ENCODE measurements at regions not wholly inside any gene's neighbourhood (a gene's known extent, or its start where the extent isn't known, plus 50 kb on each side); places are given as distances from the start of the nearest gene placed in this dataset.

DNA sequence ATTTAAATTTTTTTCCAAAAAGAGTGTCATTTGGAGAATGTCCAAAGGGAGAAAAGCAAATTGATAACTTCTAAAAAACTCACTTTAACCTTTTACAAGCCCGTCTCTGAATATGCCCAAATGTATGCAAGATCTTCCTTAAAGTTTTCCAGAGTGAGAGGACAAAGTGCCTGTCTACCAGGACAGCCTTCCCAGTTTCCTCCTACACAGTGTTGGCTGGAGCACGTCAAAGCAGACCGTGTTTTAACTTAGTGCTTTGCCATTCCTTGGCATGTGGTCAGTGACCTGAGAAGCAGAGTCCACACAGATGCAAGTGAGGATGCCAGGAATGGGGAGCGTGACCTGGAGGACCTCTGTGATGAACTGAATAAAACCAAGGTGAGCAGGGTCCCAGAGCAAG lies 245.7 kb downstream of the FAM43A start:
- Histone ChIP-seq H3K36me3 (ENCODE audit: low read depth) (no peaks in the 10 kb centered on the region), H3K4me1 (replicated peaks; ENCODE audit: insufficient read depth) (peaks cover 42% of the 10 kb centered on the region), H3K9me3 (ENCODE audit: insufficient read depth, low read depth) (peaks cover 7% of the 10 kb centered on the region; the same call in 1 of the 2 replicates), H3K27ac (0 out of 2 replicates have a peak overlapping the region, but pooled peaks have one; percentile 20), H2AFZ (no peak overlapping the region), H3K4me3 (no peak overlapping the region), H3K79me2 (ENCODE audit: low read depth) (no peaks in the 10 kb centered on the region), H3K27me3 (ENCODE audit: insufficient read depth, low read depth) (no peaks in the 10 kb centered on the region), H4K20me1 (ENCODE audit: insufficient read depth) (no peaks in the 10 kb centered on the region), H3F3A (ENCODE audit: insufficient read depth, low read depth) (peaks cover 18% of the 10 kb centered on the region), H3K9me2 (ENCODE audit: insufficient read depth) (0 out of 2 replicates have a peak, but pooled peaks cover 3% of the 10 kb centered on the region), H3K4me2 (no peak overlapping the region)
- CTCF ChIA-PET: interaction anchor here (0.8 kb wide), 1 partner anchor 248 kb away, joined by 4 read pairs; no protein-coding TSS in a partner anchor
- intact Hi-C loops (cut with micrococcal nuclease; ENCODE audit: unreplicated experiment): loop anchor here (2.0 to 10.0 kb wide), 2 partner anchors 61 to 173 kb away; no protein-coding TSS in a partner anchor
- DNase-seq: no peak
- TF ChIP-seq, protein P1, sequence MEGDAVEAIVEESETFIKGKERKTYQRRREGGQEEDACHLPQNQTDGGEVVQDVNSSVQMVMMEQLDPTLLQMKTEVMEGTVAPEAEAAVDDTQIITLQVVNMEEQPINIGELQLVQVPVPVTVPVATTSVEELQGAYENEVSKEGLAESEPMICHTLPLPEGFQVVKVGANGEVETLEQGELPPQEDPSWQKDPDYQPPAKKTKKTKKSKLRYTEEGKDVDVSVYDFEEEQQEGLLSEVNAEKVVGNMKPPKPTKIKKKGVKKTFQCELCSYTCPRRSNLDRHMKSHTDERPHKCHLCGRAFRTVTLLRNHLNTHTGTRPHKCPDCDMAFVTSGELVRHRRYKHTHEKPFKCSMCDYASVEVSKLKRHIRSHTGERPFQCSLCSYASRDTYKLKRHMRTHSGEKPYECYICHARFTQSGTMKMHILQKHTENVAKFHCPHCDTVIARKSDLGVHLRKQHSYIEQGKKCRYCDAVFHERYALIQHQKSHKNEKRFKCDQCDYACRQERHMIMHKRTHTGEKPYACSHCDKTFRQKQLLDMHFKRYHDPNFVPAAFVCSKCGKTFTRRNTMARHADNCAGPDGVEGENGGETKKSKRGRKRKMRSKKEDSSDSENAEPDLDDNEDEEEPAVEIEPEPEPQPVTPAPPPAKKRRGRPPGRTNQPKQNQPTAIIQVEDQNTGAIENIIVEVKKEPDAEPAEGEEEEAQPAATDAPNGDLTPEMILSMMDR (conservative IDR thresholded peaks at IDR 0.05): no peak
- TF ChIP-seq EZH2 (IDR thresholded peaks at IDR 0.05; ENCODE audit: low read depth): no peak
- POLR2A ChIA-PET (ENCODE audit: unreplicated experiment): interaction anchor here (0.6 kb wide), 1 partner anchor 241 kb away, joined by 5 read pairs; no protein-coding TSS in a partner anchor
- BruUV-seq (replicated peaks): no TSS peak

- no peak overlapping the region for H3K4me2 ChIP-seq
- H4K20me1 ChIP-seq (ENCODE audit: insufficient read depth): no peaks in the 10 kb centered on the region
- no peaks in the 10 kb centered on the region for H3K27me3 ChIP-seq (ENCODE audit: insufficient read depth, low read depth)
- H2AFZ ChIP-seq: no peak overlapping the region
- BruUV-seq (replicated peaks): no TSS peak
- H3K4me3 ChIP-seq: no peak overlapping the region
- no peaks in the 10 kb centered on the region for H3K79me2 ChIP-seq (ENCODE audit: low read depth)
- H3K4me1 ChIP-seq (replicated peaks; ENCODE audit: insufficient read depth): peaks cover 42% of the 10 kb centered on the region
- DNase-seq: no peak
- no peak overlapping the region for H3K27ac ChIP-seq
- peaks cover 7% of the 10 kb centered on the region; the same call in 1 of the 2 replicates for H3K9me3 ChIP-seq (ENCODE audit: insufficient read depth, low read depth)
- TF ChIP-seq EZH2 (IDR thresholded peaks at IDR 0.05; ENCODE audit: low read depth): no peak
- TF ChIP-seq, protein P1 (conservative IDR thresholded peaks at IDR 0.05): no peak
- CTCF ChIA-PET: no interaction called here
- POLR2A ChIA-PET (ENCODE audit: unreplicated experiment): no interaction called here
- H3K36me3 ChIP-seq (ENCODE audit: low read depth): no peaks in the 10 kb centered on the region
- intact Hi-C loops (cut with micrococcal nuclease; ENCODE audit: unreplicated experiment): loop anchor here (2.0 to 10.0 kb wide), 2 partner anchors 61 to 173 kb away; no protein-coding TSS in a partner anchor
- peaks cover 18% of the 10 kb centered on the region for H3F3A ChIP-seq (ENCODE audit: insufficient read depth, low read depth)
- H3K9me2 ChIP-seq (ENCODE audit: insufficient read depth): 0 out of 2 replicates have a peak, but pooled peaks cover 2% of the 10 kb centered on the region
These were observed 246.2 kb downstream of the FAM43A start for GRCh38 chr3:194931865-194932264.

- H2AFZ ChIP-seq: no peak overlapping the region
- H3K9me2 ChIP-seq (ENCODE audit: insufficient read depth): no peaks in the 10 kb centered on the region
- no peak overlapping the region for H3K4me2 ChIP-seq
- H3F3A ChIP-seq (ENCODE audit: insufficient read depth, low read depth): peaks cover 18% of the 10 kb centered on the region
- H3K4me3 ChIP-seq: no peak overlapping the region
- no peak for DNase-seq
- peaks cover 7% of the 10 kb centered on the region; the same call in 1 of the 2 replicates for H3K9me3 ChIP-seq (ENCODE audit: insufficient read depth, low read depth)
- no TSS peak for BruUV-seq (replicated peaks)
- intact Hi-C loops (cut with micrococcal nuclease; ENCODE audit: unreplicated experiment): loop anchor here (10.0 kb wide), 1 partner anchor 171 kb away; no protein-coding TSS in a partner anchor
- ChIA-PET POLR2A (ENCODE audit: unreplicated experiment) (interaction anchor here (0.6 to 0.7 kb wide), 2 partner anchors 29 to 62 kb away, joined by 3 to 4 read pairs; no protein-coding TSS in a partner anchor), CTCF (no interaction called here)
- TF ChIP-seq, protein P1 (conservative IDR thresholded peaks at IDR 0.05): no peak
- no peak for TF ChIP-seq EZH2 (IDR thresholded peaks at IDR 0.05; ENCODE audit: low read depth)
- H3K27ac ChIP-seq: no peak overlapping the region
- H3K36me3 ChIP-seq (ENCODE audit: low read depth): no peaks in the 10 kb centered on the region
- H3K4me1 ChIP-seq (replicated peaks; ENCODE audit: insufficient read depth): peaks cover 34% of the 10 kb centered on the region
- no peaks in the 10 kb centered on the region for H4K20me1 ChIP-seq (ENCODE audit: insufficient read depth)
- no peaks in the 10 kb centered on the region for H3K27me3 ChIP-seq (ENCODE audit: insufficient read depth, low read depth)
- no peaks in the 10 kb centered on the region for H3K79me2 ChIP-seq (ENCODE audit: low read depth)
These were observed 247.8 kb downstream of the FAM43A start for GRCh38 chr3:194933465-194933864.
